Upper lobe of left lung (tissue), 4 donors: ENCODE measurements at regions not wholly inside any gene's neighbourhood (a gene's known extent, or its start where the extent isn't known, plus 50 kb on each side); places are given as distances from the start of the nearest gene placed in this dataset.

ENCODE experiments used
- CTCF ChIP-seq, 6 experiments: fragments of 450-650 bp in 4 of 6; fragments of 200-600 bp in 2 of 6; sonication (generic) in 2 of 6; IDR thresholded peaks; one replicate each; pipeline ENCODE4 v1.5.1; 2016 to 2019; ENCODE audit warnings: antibody characterized with exemption in 6 of 6
- POLR2A ChIP-seq, 4 donors: fragments of 450-650 bp; IDR thresholded peaks; one replicate each; pipeline ENCODE4 v1.5.1; 2016 to 2017; ENCODE audit warnings: antibody characterized with exemption in 4 of 4, mild to moderate bottlenecking in 2 of 4
- POLR2AphosphoS5 ChIP-seq, 2 donors: sonication (generic); formaldehyde crosslinking; IDR thresholded peaks; one replicate each; pipeline ENCODE4 v1.5.1; 2017; ENCODE audit warnings: antibody characterized with exemption in 2 of 2

GRCh38 chr5:135208555-135208902 is 174.5 kb upstream of the PITX1 start:
- TF ChIP-seq CTCF (IDR thresholded peaks at IDR 0.05) (no peak), POLR2A (IDR thresholded peaks at IDR 0.05) (no peak), POLR2AphosphoS5 (IDR thresholded peaks at IDR 0.05) (no peak)
